HepG2 (cell line): ENCODE measurements at regions not wholly inside any gene's neighbourhood (a gene's known extent, or its start where the extent isn't known, plus 50 kb on each side); places are given as distances from the start of the nearest gene placed in this dataset.

Source experiments
- ATAC-seq: fragments of 200-7000 bp; cut with Tn5 transposase; 3 replicates; pipeline ENCODE4 v1.9.1; 2020; ENCODE audit warnings: mild to moderate bottlenecking, moderate library complexity
- BruUV-seq: library from RNA; stranded (reverse); fragments of 400-500 nt; replicated peaks from 2 replicates; lab custom pipeline; 2021; lab: Mats Ljungman, UMichigan
- CTCF ChIA-PET: fragments of 300-600 bp; formaldehyde crosslinking; extraction: SDS; loops from one replicate; lab custom pipeline; 2021; ENCODE audit warnings: low total read pairs, inconsistent platforms, low intra/inter-chr PET ratio; lab: Yijun Ruan, JAX
- POLR2A ChIA-PET: fragments of 350-600 bp; sonication (Branson Sonifier 250); formaldehyde crosslinking; loops from one replicate; lab custom pipeline; 2020; ENCODE audit warnings: antibody characterized with exemption, inconsistent platforms; lab: Yijun Ruan, JAX
- DNase-seq: peaks from one replicate; pipeline ENCODE4 v3.0.0-alpha.2; 2015; ENCODE audit warnings: low spot score
- FAIRE-seq: peaks from 3 replicates; lab custom pipeline; 2011; peaks lifted over from hg19 to GRCh38; lab: Jason Lieb, UNC
- H2AFZ ChIP-seq: one replicate; pipeline ENCODE4 v1.6.1; 2011; ENCODE audit warnings: low read length, inconsistent platforms
- H3K27ac ChIP-seq: fragments of 300-600 bp; 3 replicates; pipeline ENCODE4 v1.8.0; 2011; ENCODE audit warnings: mixed run types, mild to moderate bottlenecking, mixed read lengths, low read length, inconsistent platforms; ENCODE audit not compliant: insufficient read depth; ENCODE audit errors: extremely low read length
- H3K27me3 ChIP-seq, 2 experiments: fragments of 200-600 bp in 1 of 2; 2 replicates in 1 of 2; 3 replicates in 1 of 2; pipeline versions ENCODE4 v1.6.0 to v1.8.0; 2011; ENCODE audit warnings: low read length in 2 of 2, mild to moderate bottlenecking in 2 of 2, moderate library complexity in 2 of 2, inconsistent platforms in 1 of 2; ENCODE audit not compliant: insufficient read depth in 2 of 2, control insufficient read depth in 1 of 2
- H3K36me3 ChIP-seq, 2 experiments: fragments of 200-600 bp in 1 of 2; replicated peaks in 1 of 2; 2 replicates in 1 of 2; 3 replicates in 1 of 2; pipeline versions ENCODE4 v1.5.1 to v1.8.0; 2011; ENCODE audit warnings: low read length in 2 of 2, inconsistent platforms in 1 of 2; ENCODE audit not compliant: insufficient read depth in 2 of 2, control insufficient read depth in 1 of 2
- H3K4me1 ChIP-seq: 2 replicates; pipeline ENCODE4 v1.5.1; 2012; ENCODE audit warnings: low read length, inconsistent platforms; ENCODE audit not compliant: insufficient read depth
- H3K4me2 ChIP-seq: 2 replicates; pipeline ENCODE4 v1.6.0; 2011; ENCODE audit warnings: low read depth, low read length, inconsistent platforms
- H3K4me3 ChIP-seq, 3 experiments: fragments of 200-600 bp in 1 of 3; sonication (generic), shearing (Covaris generic) in 1 of 3; replicated peaks in 1 of 3; 2 replicates each; pipeline ENCODE4 v1.5.1; 2011 to 2016; ENCODE audit warnings: low read length in 3 of 3, inconsistent platforms in 2 of 3, low read depth in 2 of 3, mild to moderate bottlenecking in 2 of 3, control low read depth in 1 of 3, mixed read lengths in 1 of 3; ENCODE audit not compliant: insufficient read depth in 1 of 3
- H3K79me2 ChIP-seq: one replicate; pipeline ENCODE4 v1.6.1; 2011; ENCODE audit warnings: low read length, inconsistent platforms; ENCODE audit not compliant: insufficient read depth
- H3K9ac ChIP-seq: 2 replicates; pipeline ENCODE4 v1.6.0; 2011; ENCODE audit warnings: mild to moderate bottlenecking, low read depth, low read length, inconsistent platforms; ENCODE audit not compliant: insufficient read depth
- H3K9me3 ChIP-seq: 2 replicates; pipeline ENCODE4 v1.5.1; 2012; ENCODE audit warnings: mild to moderate bottlenecking, low read length
- H4K20me1 ChIP-seq: 2 replicates; pipeline ENCODE4 v1.6.0; 2011; ENCODE audit warnings: inconsistent platforms, mild to moderate bottlenecking, low read length, moderate library complexity; ENCODE audit not compliant: insufficient read depth
- CREB1 ChIP-seq, 2 experiments: fragments of 450-650 bp in 1 of 2; IDR thresholded peaks; 2 replicates each; pipeline ENCODE4 v1.6.1; 2016 to 2017; ENCODE audit warnings: control low read depth in 1 of 2, mild to moderate bottlenecking in 1 of 2, missing compliant biosample characterization in 1 of 2, missing genetic modification characterization in 1 of 2
- CREM ChIP-seq, 2 experiments: sonication (generic) in 1 of 2; formaldehyde crosslinking in 1 of 2; IDR thresholded peaks; 2 replicates each; pipeline versions ENCODE4 v1.4.0 to v1.6.1; 2016 to 2020; ENCODE audit warnings: antibody characterized with exemption in 1 of 2, mild to moderate bottlenecking in 1 of 2, missing genetic modification reagents in 1 of 2
- HNF4A ChIP-seq: sonication (generic); formaldehyde crosslinking; IDR thresholded peaks from 2 replicates; pipeline ENCODE4 v1.4.0; 2020; ENCODE audit warnings: missing genetic modification reagents
- HNRNPL ChIP-seq: fragments of 200-400 bp; formaldehyde crosslinking; IDR thresholded peaks from 2 replicates; pipeline ENCODE4 v1.6.1; 2017; ENCODE audit warnings: mild to moderate bottlenecking, low read depth, low read length
- JARID2 ChIP-seq: sonication (generic); formaldehyde crosslinking; IDR thresholded peaks from 2 replicates; pipeline ENCODE4 v1.8.1; 2023; ENCODE audit warnings: missing genetic modification reagents, inconsistent platforms; ENCODE audit not compliant: insufficient replicate concordance
- KLF11 ChIP-seq: IDR thresholded peaks from 2 replicates; pipeline ENCODE4 v1.6.1; 2016; ENCODE audit warnings: missing compliant biosample characterization
- THAP7 ChIP-seq: sonication (generic); formaldehyde crosslinking; IDR thresholded peaks from 2 replicates; pipeline ENCODE4 v1.8.1; 2023; ENCODE audit warnings: mild to moderate bottlenecking, missing genetic modification reagents
- ZNF264 ChIP-seq: sonication (generic); formaldehyde crosslinking; IDR thresholded peaks from 2 replicates; pipeline ENCODE4 v1.4.0; 2020; ENCODE audit warnings: missing genetic modification reagents
- ZNF343 ChIP-seq: sonication (generic); formaldehyde crosslinking; IDR thresholded peaks from 2 replicates; pipeline ENCODE4 v1.4.0; 2020; ENCODE audit warnings: mild to moderate bottlenecking, missing genetic modification reagents
- ZNF503 ChIP-seq: sonication (generic); formaldehyde crosslinking; IDR thresholded peaks from 2 replicates; pipeline ENCODE4 v1.4.0; 2020; ENCODE audit warnings: missing genetic modification reagents
- ZNF563 ChIP-seq: sonication (generic); formaldehyde crosslinking; IDR thresholded peaks from 2 replicates; pipeline ENCODE4 v1.8.0; 2022; ENCODE audit warnings: mild to moderate bottlenecking, moderate library complexity, missing genetic modification reagents
- ZNF564 ChIP-seq: sonication (generic); formaldehyde crosslinking; IDR thresholded peaks from 2 replicates; pipeline ENCODE4 v1.8.1; 2023; ENCODE audit warnings: mild to moderate bottlenecking, missing genetic modification reagents
- ZNF597 ChIP-seq: sonication (generic); formaldehyde crosslinking; IDR thresholded peaks from 2 replicates; pipeline ENCODE4 v1.5.0; 2020; ENCODE audit warnings: missing genetic modification reagents
- ZNF720 ChIP-seq: sonication (generic); formaldehyde crosslinking; IDR thresholded peaks from 2 replicates; pipeline ENCODE4 v1.4.0; 2020; ENCODE audit warnings: missing genetic modification reagents
- ZNF850 ChIP-seq: sonication (generic); formaldehyde crosslinking; conservative IDR thresholded peaks from 2 replicates; pipeline ENCODE4 v1.9.0; 2021; ENCODE audit warnings: mild to moderate bottlenecking, missing genetic modification reagents
- WGBS: methylation state at CpG from one replicate; pipeline ENCODE4 v1.1.6; 2017; ENCODE audit warnings: low lambda C conversion rate; 5-methylcytosine and 5-hydroxymethylcytosine counted together
- in situ Hi-C: cut with HindIII; loops from 2 replicates; pipeline ENCODE4 v1.10.0; 2017; ENCODE audit warnings: low pct_unique_long_range_greater_than_20kb; ENCODE audit not compliant: extremely low pct_ligation_motif_present
- intact Hi-C: fragments of 100-400 bp; cut with micrococcal nuclease; formaldehyde crosslinking; loops from one replicate; pipeline ENCODE4 v1.10.0; 2022; ENCODE audit not compliant: unreplicated experiment
- TF ChIP-seq, protein P1 (sequence below): sonication (generic); formaldehyde crosslinking; IDR thresholded peaks from 2 replicates; pipeline ENCODE4 v1.4.0; 2020; ENCODE audit warnings: mild to moderate bottlenecking, missing genetic modification reagents
- TF ChIP-seq, protein P2 (sequence below): sonication (generic); formaldehyde crosslinking; IDR thresholded peaks from 2 replicates; pipeline ENCODE4 v1.5.0; 2020; ENCODE audit warnings: missing genetic modification reagents

DNA sequence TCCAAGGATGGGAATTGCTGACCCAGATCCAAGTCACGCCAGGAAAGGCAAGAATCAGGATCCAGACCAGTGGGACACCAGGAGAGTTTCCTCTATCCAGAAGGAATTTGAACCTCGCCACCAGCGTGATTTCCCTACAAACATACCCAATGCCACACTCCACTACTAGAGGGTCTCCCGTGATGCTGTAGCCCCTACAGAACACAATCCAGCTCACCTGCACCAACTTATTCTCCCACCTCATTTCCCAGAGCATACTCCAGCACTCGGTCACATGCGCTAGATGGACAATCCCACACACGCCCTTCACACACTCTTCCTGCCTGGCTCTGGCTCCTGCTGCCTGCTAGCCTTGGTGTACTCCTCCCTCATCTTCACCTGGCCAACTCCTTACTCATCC lies 142.1 kb upstream of the PDE1C start:
- ATAC-seq (no peak), DNase-seq (no peak), FAIRE-seq (no peak)
- Histone ChIP-seq H2AFZ (no peak overlapping the region), H3K27me3 (peaks cover 0 to 8% of the 10 kb centered on the region in 2 experiments; a peak in 2 of 5 replicates), H3K4me3 (no peak overlapping the region), H3K9me3 (no peaks in the 10 kb centered on the region), H3K27ac (no peak overlapping the region), H3K9ac (no peak overlapping the region), H4K20me1 (no peaks in the 10 kb centered on the region), H3K4me2 (no peak overlapping the region), H3K79me2 (no peaks in the 10 kb centered on the region), H3K36me3 (no peaks in the 10 kb centered on the region), H3K4me1 (no peaks in the 10 kb centered on the region)
- intact Hi-C loops, result no loop called here
- 32% methylated on average over 6 of the region's 7 CpGs for WGBS
- ChIA-PET CTCF (no interaction called here), POLR2A (no interaction called here)
- in situ Hi-C loops, result loop anchor here (10.0 kb wide), 2 partner anchors 132 to 262 kb away; no protein-coding TSS in a partner anchor
- TF ChIP-seq, protein P1, sequence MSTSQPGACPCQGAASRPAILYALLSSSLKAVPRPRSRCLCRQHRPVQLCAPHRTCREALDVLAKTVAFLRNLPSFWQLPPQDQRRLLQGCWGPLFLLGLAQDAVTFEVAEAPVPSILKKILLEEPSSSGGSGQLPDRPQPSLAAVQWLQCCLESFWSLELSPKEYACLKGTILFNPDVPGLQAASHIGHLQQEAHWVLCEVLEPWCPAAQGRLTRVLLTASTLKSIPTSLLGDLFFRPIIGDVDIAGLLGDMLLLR, result no peak
- no peak for TF ChIP-seq CREB1 (IDR thresholded peaks at IDR 0.05)
- no peak for TF ChIP-seq CREB1 (CRISPR knock-in tag; IDR thresholded peaks at IDR 0.05)
- no peak for TF ChIP-seq ZNF564 (CRISPR knock-in tag)
- TF ChIP-seq ZNF563 (CRISPR knock-in tag), result no peak
- TF ChIP-seq ZNF720 (CRISPR knock-in tag), result no peak
- no peak for TF ChIP-seq ZNF264 (CRISPR knock-in tag)
- TF ChIP-seq CREM (IDR thresholded peaks at IDR 0.05), result no peak
- no peak for TF ChIP-seq CREM (CRISPR knock-in tag; IDR thresholded peaks at IDR 0.05)
- no peak for TF ChIP-seq HNRNPL
- TF ChIP-seq ZNF343 (CRISPR knock-in tag), result no peak
- TF ChIP-seq THAP7 (CRISPR knock-in tag), result no peak
- no peak for TF ChIP-seq HNF4A (CRISPR knock-in tag)
- TF ChIP-seq ZNF850 (CRISPR knock-in tag), result no peak
- TF ChIP-seq ZNF597 (CRISPR knock-in tag), result no peak
- no peak for TF ChIP-seq KLF11 (CRISPR knock-in tag)
- TF ChIP-seq, protein P2, sequence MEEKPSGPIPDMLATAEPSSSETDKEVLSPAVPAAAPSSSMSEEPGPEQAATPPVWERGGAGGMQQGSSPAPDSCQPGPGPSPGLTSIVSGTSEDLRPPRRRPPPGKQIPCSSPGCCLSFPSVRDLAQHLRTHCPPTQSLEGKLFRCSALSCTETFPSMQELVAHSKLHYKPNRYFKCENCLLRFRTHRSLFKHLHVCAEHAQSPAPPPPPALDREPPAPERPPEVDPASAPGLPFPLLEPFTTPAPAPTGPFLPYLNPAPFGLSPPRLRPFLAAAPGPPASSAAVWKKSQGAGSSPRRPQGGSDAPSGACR (CRISPR knock-in tag), result no peak
- TF ChIP-seq JARID2 (CRISPR knock-in tag), result no peak
- TF ChIP-seq ZNF503 (CRISPR knock-in tag), result no peak
- no TSS peak for BruUV-seq
